Activated T-cell treated with anti-CD3 and anti-CD28 coated beads for 48 hours (primary cell): ENCODE measurements at regions not wholly inside any gene's neighbourhood (a gene's known extent, or its start where the extent isn't known, plus 50 kb on each side); places are given as distances from the start of the nearest gene placed in this dataset.
"Not testable (repeated sequence)": the region's sequence is repeated elsewhere in the genome, so short reads cannot be mapped to it uniquely, and the experiment has no call there.

Source experiments
- DNase-seq: peaks from one replicate; pipeline ENCODE4 v3.0.0-alpha.2; 2020; ENCODE audit warnings: low read depth

- DNase-seq = no peak
Measured at GRCh38 chr16:79972053-79972704, 371.6 kb upstream of the MAF start.

GRCh38 chr16:79971237-79971572, 370.7 kb upstream of the MAF start:
- DNase-seq = no peak

- no peak for DNase-seq
Measured at GRCh38 chr16:79970551-79971236, 370.2 kb upstream of the MAF start.

GRCh38 chr16:79970087-79970486, 369.6 kb upstream of the MAF start:
- DNase-seq = no peak

GRCh38 chr16:79969458-79969857, 368.9 kb upstream of the MAF start:
- no peak for DNase-seq

GRCh38 chr16:79966226-79966625, 365.7 kb upstream of the MAF start:
- DNase-seq = no peak

- no peak for DNase-seq
Measured at GRCh38 chr16:79965718-79966117, 365.2 kb upstream of the MAF start.

- no peak for DNase-seq
Measured at GRCh38 chr16:79964104-79964503, 363.6 kb upstream of the MAF start.

GRCh38 chr16:79962962-79963361, 362.4 kb upstream of the MAF start:
- DNase-seq = no peak

GRCh38 chr16:79959226-79959625, 358.7 kb upstream of the MAF start:
- no peak for DNase-seq

GRCh38 chr16:79954921-79955705, 354.6 kb upstream of the MAF start:
- DNase-seq = no peak

GRCh38 chr16:79950932-79951719, 350.6 kb upstream of the MAF start:
- DNase-seq = no peak

- DNase-seq = no peak
Measured at GRCh38 chr16:79949417-79949816, 348.9 kb upstream of the MAF start.

- DNase-seq = no peak
Measured at GRCh38 chr16:79947771-79948170, 347.2 kb upstream of the MAF start.

- DNase-seq = no peak
Measured at GRCh38 chr16:79946252-79946651, 345.7 kb upstream of the MAF start.

GRCh38 chr16:79943736-79944135, 343.2 kb upstream of the MAF start:
- DNase-seq = no peak

- no peak for DNase-seq
Measured at GRCh38 chr16:79938575-79938974, 338.0 kb upstream of the MAF start.

- not testable (repeated sequence) for DNase-seq
Measured at GRCh38 chr16:79937671-79938070, 337.1 kb upstream of the MAF start.

- DNase-seq = no peak
Measured at GRCh38 chr16:79933603-79934002, 333.1 kb upstream of the MAF start.

- DNase-seq = no peak
Measured at GRCh38 chr16:79932572-79932971, 332.0 kb upstream of the MAF start.

GRCh38 chr16:79931721-79932120, 331.2 kb upstream of the MAF start:
- no peak for DNase-seq

- DNase-seq = no peak
Measured at GRCh38 chr16:79929260-79929965, 328.9 kb upstream of the MAF start.
